B cell (primary cell): ENCODE measurements at regions not wholly inside any gene's neighbourhood (a gene's known extent, or its start where the extent isn't known, plus 50 kb on each side); places are given as distances from the start of the nearest gene placed in this dataset.

Experiments
- ATAC-seq: fragments of 200-7000 bp; cut with Tn5 transposase; one replicate; pipeline ENCODE4 v1.10.0; 2021; ENCODE audit warnings: low read depth, mild to moderate bottlenecking, moderate number of reproducible peaks, moderate library complexity
- CTCF ChIA-PET: fragments of 350-600 bp; sonication (Branson Sonifier 250); formaldehyde crosslinking; loops from one replicate; lab custom pipeline; 2021; ENCODE audit warnings: antibody characterized with exemption, inconsistent platforms; lab: Charles Lee
- POLR2A ChIA-PET: fragments of 350-600 bp; sonication (Branson Sonifier 250); formaldehyde crosslinking; loops from one replicate; lab custom pipeline; 2021; ENCODE audit warnings: antibody characterized with exemption; lab: Charles Lee
- DNase-seq: peaks from one replicate; pipeline ENCODE4 v3.0.0; 2013
- H2AFZ ChIP-seq: 2 replicates; pipeline ENCODE4 v1.6.1; 2012; ENCODE audit warnings: mild to moderate bottlenecking, low read depth, low read length; ENCODE audit not compliant: insufficient read depth, poor library complexity, severe bottlenecking
- H3K27ac ChIP-seq, 2 donors: 1 replicate in 1 of 2; 2 replicates in 1 of 2; pipeline ENCODE4 v1.5.1; 2012 to 2013; ENCODE audit warnings: low read length in 2 of 2, mild to moderate bottlenecking in 2 of 2, moderate library complexity in 1 of 2
- H3K27me3 ChIP-seq, 4 experiments: fragments of 200-600 bp in 1 of 4; sonication (generic) in 1 of 4; replicated peaks in 1 of 4; 1 replicate in 2 of 4; 2 replicates in 2 of 4; pipeline versions ENCODE4 v1.6.1 to v1.7.0; 2013 to 2016; ENCODE audit warnings: low read length in 3 of 4, mild to moderate bottlenecking in 2 of 4, mixed read lengths in 1 of 4, moderate library complexity in 1 of 4; ENCODE audit not compliant: insufficient read depth in 4 of 4, control insufficient read depth in 3 of 4; ENCODE audit errors: control extremely low read depth in 1 of 4
- H3K36me3 ChIP-seq, 2 experiments: replicated peaks in 1 of 2; 1 replicate in 1 of 2; 2 replicates in 1 of 2; pipeline versions ENCODE4 v1.6.1 to v1.7.1; 2013; ENCODE audit warnings: low read length in 1 of 2; ENCODE audit not compliant: insufficient read depth in 2 of 2, control insufficient read depth in 1 of 2; ENCODE audit errors: control extremely low read depth in 1 of 2, extremely low read depth in 1 of 2
- H3K4me1 ChIP-seq, 2 donors: fragments of 200-600 bp in 1 of 2; sonication (generic) in 1 of 2; 1 replicate in 1 of 2; 2 replicates in 1 of 2; pipeline versions ENCODE4 v1.5.1 to v1.6.1; 2013 to 2017; ENCODE audit warnings: low read length in 2 of 2; ENCODE audit not compliant: control insufficient read depth in 2 of 2, insufficient read depth in 2 of 2
- H3K4me2 ChIP-seq: replicated peaks from 2 replicates; pipeline ENCODE3; 2012; ENCODE audit warnings: mild to moderate bottlenecking, low read depth, low read length; ENCODE audit not compliant: poor library complexity, severe bottlenecking
- H3K4me3 ChIP-seq, 5 experiments: fragments of 200-600 bp in 1 of 5; sonication (generic) in 1 of 5; 1 replicate in 3 of 5; 2 replicates in 2 of 5; pipeline versions ENCODE4 v1.5.1 to v1.7.0; 2011 to 2016; ENCODE audit warnings: low read length in 4 of 5, mild to moderate bottlenecking in 4 of 5, low read depth in 2 of 5, control low read depth in 1 of 5, moderate library complexity in 1 of 5; ENCODE audit not compliant: insufficient read depth in 1 of 5; ENCODE audit errors: control extremely low read depth in 1 of 5, extremely low read depth in 1 of 5
- H3K79me2 ChIP-seq: fragments of 200-600 bp; sonication (generic); one replicate; pipeline ENCODE4 v1.6.0; 2016; ENCODE audit warnings: low read length; ENCODE audit not compliant: control insufficient read depth, insufficient read depth
- H3K9ac ChIP-seq: fragments of 200-600 bp; sonication (generic); 2 replicates; pipeline ENCODE4 v1.6.1; 2017; ENCODE audit warnings: mild to moderate bottlenecking, low read length, moderate library complexity
- H3K9me3 ChIP-seq, 3 donors: one replicate each; pipeline versions ENCODE4 v1.6.1 to v1.7.1; 2013; ENCODE audit warnings: low read length in 2 of 3; ENCODE audit not compliant: control insufficient read depth in 2 of 3, insufficient read depth in 1 of 3; ENCODE audit errors: control extremely low read depth in 1 of 3
- H4K20me1 ChIP-seq: 2 replicates; pipeline ENCODE4 v1.6.0; 2012; ENCODE audit warnings: mild to moderate bottlenecking, low read length; ENCODE audit not compliant: insufficient read depth, control insufficient read depth, poor library complexity, severe bottlenecking
- H3K27ac Mint-ChIP-seq: one replicate; pipeline ENCODE4 v1.8.0; 2021; ENCODE audit warnings: mixed read lengths
- H3K27me3 Mint-ChIP-seq: one replicate; pipeline ENCODE4 v1.8.0; 2021; ENCODE audit warnings: mixed read lengths
- H3K4me1 Mint-ChIP-seq: one replicate; pipeline ENCODE4 v1.8.0; 2021; ENCODE audit warnings: mixed read lengths
- H3K4me3 Mint-ChIP-seq: one replicate; pipeline ENCODE4 v1.8.0; 2021; ENCODE audit warnings: mixed read lengths
- H3K9me3 Mint-ChIP-seq: one replicate; pipeline ENCODE4 v1.8.0; 2022; ENCODE audit warnings: mixed read lengths; ENCODE audit not compliant: insufficient read depth
- CTCF ChIP-seq: fragments of 200-600 bp; IDR thresholded peaks from one replicate; pipeline ENCODE4 v1.8.0; 2022; ENCODE audit warnings: antibody characterized with exemption, mild to moderate bottlenecking
- EZH2 ChIP-seq: IDR thresholded peaks from 2 replicates; pipeline ENCODE4 v1.6.1; 2012; ENCODE audit warnings: borderline replicate concordance, low read depth, mild to moderate bottlenecking, moderate library complexity, low read length; ENCODE audit not compliant: insufficient read depth, poor library complexity, severe bottlenecking
- WGBS: methylation state at CpG from one replicate; pipeline ENCODE4 v1.1.5; 2013; ENCODE audit warnings: missing lambda C conversion rate; ENCODE audit not compliant: insufficient coverage; 5-methylcytosine and 5-hydroxymethylcytosine counted together
- intact Hi-C: fragments of 100-400 bp; cut with micrococcal nuclease; formaldehyde crosslinking; loops from one replicate; pipeline ENCODE4 v1.10.0; 2022

GRCh38 chr6:54515713-54516112, 207.5 kb downstream of the TINAG start:
- H3K4me3 Mint-ChIP-seq, result no peak overlapping the region
- Histone ChIP-seq H3K27me3 (no peaks in the 10 kb centered on the region), H3K4me3 (no peak overlapping the region), H2AFZ (no peak overlapping the region), H3K4me1 (no peaks in the 10 kb centered on the region), H4K20me1 (no peaks in the 10 kb centered on the region), H3K79me2 (no peaks in the 10 kb centered on the region), H3K9ac (no peak overlapping the region), H3K9me3 (no peaks in the 10 kb centered on the region), H3K4me2 (no peak overlapping the region), H3K27ac (no peak overlapping the region), H3K36me3 (no peaks in the 10 kb centered on the region)
- POLR2A ChIA-PET, result no interaction called here
- no peaks in the 10 kb centered on the region for H3K4me1 Mint-ChIP-seq
- no peaks in the 10 kb centered on the region for H3K27me3 Mint-ChIP-seq
- DNase-seq, result no peak
- no peak overlapping the region for H3K27ac Mint-ChIP-seq
- TF ChIP-seq EZH2 (no peak), CTCF (no peak)
- H3K9me3 Mint-ChIP-seq, result no peaks in the 10 kb centered on the region
- ATAC-seq, result no peak
- CTCF ChIA-PET, result no interaction called here
- no CpG with 5 or more reads among the region's 1 CpG for whole genome bisulfite sequencing
- intact Hi-C loops, result no loop called here

- DNase-seq (no peak), ATAC-seq (no peak)
- Mint-ChIP-seq H3K4me1 (no peaks in the 10 kb centered on the region), H3K4me3 (no peak overlapping the region), H3K9me3 (no peaks in the 10 kb centered on the region), H3K27ac (no peak overlapping the region), H3K27me3 (no peaks in the 10 kb centered on the region)
- ChIA-PET CTCF (no interaction called here), POLR2A (no interaction called here)
- TF ChIP-seq CTCF (no peak), EZH2 (no peak)
- Histone ChIP-seq H3K4me2 (no peak overlapping the region), H3K9me3 (no peaks in the 10 kb centered on the region), H3K4me3 (no peak overlapping the region), H3K9ac (no peak overlapping the region), H4K20me1 (no peaks in the 10 kb centered on the region), H3K27me3 (no peaks in the 10 kb centered on the region), H3K36me3 (no peaks in the 10 kb centered on the region), H3K27ac (no peak overlapping the region), H3K4me1 (no peaks in the 10 kb centered on the region), H3K79me2 (no peaks in the 10 kb centered on the region), H2AFZ (no peak overlapping the region)
- WGBS, result no CpG with 5 or more reads among the region's 1 CpG
- intact Hi-C loops, result no loop called here
These were observed 208.1 kb downstream of the TINAG start for GRCh38 chr6:54516321-54516720.
